ENCODE measurements at regions not wholly inside any gene's neighbourhood (a gene's known extent, or its start where the extent isn't known, plus 50 kb on each side); places are given as distances from the start of the nearest gene placed in this dataset.
A peak's percentile ranks its signal among the peaks of the same experiment; 100 is the strongest.

DNA sequence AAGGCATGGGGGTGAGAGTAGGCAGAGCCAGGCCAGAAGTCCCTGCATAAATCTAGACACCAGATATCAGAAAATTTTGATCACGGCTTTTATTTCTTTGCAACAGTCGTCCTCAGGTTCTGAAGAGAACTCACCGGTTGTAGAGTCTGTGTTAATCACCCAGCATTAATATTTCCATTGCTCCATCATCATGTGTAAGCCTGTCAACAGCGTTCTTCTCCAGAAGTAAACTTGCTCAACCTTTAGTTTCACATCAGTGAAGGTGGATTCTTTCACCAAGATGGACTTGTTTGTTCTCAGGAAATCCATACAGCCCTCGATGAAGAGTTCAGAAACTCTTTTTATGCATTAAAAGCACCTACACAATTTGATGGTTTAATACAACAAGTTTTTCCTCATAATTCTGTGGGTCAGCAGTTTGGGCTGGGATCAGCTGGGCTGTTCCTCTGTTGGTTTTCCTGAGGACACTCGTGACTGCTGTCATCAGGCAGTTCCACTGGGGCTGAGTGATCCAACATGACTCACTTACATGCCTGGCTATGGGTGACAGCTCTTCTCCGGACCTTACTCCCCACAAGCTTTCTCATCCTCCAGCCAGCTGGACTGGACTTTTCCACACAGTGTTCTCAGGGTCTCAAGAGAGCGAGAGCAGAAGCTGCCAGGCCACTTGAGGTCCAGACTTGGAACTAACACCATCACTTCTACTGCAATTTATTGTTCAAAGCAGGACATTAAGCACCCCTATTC is 303.4 kb downstream of the ZNF621 start:
- DNase-seq: peak; percentile 56

DNA sequence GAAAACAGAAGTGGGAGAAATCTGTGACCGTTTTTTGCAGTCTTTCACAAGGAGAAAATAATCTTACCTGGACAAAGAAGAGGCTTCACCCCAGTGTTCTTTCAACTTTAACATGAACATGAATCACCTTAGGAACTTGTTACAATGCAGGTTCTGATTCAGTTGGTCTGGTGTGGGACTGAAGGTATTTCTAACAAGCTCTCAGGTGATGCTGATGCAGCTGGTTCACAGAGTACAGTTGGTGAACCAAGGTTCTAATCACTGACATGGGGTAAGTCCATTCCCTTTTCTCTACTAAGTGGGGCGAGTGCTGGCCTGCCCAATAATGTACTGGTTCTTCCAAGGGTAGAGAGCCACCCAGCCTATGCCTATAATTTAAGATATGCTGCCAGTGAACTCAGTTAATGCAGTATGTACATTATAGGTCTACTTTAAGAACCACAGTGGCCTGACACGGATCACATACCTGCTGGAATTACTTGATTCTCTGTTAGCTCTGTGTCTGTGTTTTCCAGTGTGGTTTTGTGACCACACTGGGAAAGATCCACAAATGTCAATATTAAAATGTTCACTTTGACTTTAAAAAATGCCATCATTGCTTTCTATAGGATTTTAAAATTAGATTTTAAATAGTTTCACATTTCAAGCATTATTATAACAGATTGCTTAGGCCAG is 304.1 kb downstream of the ZNF621 start:
- DNase-seq: no peak

DNA sequence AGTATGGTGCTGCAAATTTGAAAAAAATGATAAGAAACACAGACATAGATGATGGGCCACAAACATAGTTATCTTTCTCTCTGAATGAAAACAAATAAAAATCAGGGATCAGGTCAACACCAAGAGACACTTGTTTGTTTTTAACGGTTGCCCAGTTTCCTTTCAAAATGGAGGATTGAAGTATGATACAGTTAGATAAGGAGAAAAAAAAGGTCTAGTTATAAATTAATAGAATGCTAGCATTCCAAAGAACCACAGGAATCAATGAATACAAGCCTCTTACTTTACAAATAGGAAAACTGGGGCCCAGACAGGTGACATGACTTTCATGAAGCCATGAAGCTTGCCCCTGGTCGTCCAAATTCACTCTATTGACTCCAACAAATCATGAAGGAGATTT is 305.1 kb downstream of the ZNF621 start:
- no peak for DNase-seq

DNA sequence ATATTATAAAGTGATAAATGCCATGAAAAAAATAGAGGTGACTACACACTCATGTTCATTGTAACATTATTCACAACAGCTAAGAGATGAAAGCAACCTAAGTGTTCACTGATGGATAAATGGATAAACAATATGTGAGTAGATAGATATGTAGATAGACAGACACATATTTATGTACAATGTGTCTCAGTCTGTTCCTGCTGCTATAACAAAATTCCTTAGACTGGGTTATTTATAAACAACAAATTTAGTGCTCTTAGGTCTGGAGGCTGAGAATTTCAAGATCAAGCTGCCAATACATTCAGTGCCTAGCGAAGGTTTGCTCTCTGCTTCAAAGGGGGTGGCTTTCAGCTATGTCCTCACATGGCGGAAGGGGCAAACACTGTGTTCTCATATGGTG is 312.5 kb downstream of the ZNF621 start:
- DNase-seq: no peak

DNA sequence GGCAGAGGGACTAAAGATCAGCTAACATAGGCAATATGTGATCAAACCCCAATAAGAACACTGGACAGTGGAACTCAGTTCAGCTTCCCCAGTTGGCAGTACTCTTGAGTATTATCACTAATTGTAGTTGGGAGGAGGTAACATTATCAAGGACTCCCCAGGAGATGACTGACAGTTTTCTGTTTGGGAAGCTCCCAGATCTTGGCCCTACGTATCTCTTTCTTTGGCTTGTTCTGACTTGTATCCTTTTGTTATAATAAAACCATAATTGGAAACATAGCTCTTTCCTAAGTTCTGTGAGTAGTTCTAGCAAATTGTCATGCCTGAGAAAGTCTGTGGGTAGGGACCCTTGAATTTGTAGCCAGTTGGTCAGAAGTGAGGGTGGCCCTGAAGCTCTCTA is 316.4 kb downstream of the ZNF621 start:
- no peak for DNase-seq

DNA sequence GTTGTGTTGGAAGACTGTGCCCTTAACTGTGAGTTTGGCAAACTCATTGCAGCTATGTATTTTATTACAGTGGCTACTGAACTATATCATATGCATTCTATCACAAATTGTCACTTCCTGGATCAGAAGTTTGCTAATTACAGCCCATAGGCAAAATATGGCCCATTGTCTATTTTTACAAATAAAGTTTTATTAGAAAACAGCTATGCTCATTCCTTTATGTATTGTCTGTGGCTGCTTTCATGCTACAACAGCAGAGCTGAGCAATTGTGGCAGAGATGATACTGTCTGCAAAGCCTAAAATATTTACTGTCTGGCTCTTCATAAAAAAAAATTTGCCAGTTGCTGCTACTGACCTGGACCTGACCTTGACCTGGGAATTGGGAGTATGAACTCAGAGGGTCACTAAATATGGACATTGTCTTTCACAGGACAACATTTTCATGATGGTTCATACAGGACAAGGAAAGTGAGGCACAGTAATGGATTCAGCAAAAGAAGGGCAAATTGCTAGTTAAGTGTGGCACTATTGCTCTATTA is 316.9 kb downstream of the ZNF621 start:
- DNase-seq: no peak

DNA sequence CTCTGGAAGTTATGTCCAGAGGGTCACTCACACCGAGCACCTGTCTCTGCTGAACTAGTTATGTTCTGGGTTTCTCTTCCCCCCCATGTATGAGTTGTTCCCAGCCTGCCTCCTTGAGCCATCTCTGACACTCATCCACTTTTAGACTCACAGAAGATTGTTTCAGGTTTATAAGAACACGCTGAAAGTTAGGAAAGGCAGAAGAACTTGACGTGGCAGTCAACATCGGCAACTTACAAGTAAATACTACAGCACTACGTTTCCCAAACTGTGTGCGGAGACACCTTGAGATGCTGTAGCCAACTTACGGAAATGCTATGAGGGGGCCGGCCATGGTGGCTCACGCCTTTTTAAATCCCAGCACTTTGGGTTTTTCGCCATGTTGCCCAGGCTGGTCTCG is 318.0 kb downstream of the ZNF621 start:
- no peak for DNase-seq

DNA sequence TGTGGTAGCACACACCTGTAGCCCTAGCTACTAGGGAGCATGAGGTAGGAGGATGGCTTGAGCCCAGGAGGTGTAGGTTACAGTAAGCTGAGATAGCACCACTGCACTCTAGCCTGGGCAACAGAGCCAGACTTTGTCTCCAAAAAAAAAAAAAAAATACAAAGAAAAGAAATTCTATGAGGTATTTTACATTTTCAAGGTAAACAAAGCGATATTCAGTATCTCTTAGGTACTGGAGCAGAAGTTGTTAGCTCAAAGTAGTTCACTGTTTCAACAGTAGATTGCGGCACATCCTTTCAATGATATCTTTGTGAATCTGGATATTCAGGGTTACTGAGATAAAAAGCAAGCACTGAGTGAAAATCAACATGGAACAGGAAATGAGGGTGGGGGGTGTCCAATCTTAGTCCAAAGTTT is 318.5 kb downstream of the ZNF621 start:
- no peak for DNase-seq

DNA sequence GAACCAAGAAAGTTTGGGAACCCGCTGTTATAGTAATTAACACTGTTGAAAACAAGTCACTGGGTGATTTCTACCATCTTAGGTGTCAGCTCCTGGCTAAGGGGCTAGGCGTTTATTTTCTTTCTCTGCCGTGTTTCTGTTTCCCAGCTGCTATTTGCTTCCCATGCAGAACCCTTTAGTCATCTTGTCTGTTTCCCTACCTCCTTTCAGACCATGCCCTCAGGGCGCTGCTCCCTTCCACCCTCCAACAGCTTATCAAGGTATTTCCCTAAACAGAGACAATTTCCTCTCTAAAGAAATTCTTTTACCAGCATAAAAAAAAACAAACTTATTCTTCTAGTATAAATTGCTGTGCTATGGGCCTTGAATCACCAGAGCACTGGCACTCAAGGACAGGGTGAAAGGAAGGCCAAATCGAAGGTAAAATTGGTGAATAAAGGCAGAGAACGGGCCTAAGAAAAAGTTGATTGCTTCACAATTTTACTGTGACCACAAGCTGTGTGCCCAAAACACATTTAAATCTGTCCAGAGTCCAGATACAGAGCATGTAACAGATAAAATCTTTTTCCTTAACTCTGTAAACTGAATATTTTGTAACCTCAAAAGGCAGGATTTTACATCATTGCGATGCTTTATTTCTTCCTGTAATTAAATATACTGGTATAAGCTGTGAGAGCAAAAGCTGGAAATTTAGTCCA is 319.2 kb downstream of the ZNF621 start:
- peak; percentile 95 for DNase-seq

DNA sequence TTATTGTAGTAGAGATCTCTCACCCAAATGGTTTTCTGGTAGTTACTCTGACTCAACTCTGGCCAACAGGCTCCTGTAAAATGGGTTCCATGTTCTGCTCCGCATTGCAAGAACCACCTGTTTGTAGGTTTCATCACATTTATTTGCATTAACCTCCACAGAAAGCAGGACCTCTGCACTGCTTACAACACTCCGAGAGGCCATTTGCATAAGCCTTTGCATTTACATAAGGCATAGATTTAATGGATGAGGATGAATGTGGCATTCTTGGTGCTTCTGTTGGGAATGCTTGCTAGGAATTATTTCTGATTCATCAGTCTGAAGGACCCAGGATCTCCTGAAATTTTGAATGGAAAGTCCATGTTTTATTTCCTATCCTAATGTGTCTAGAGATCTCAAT is 320.1 kb downstream of the ZNF621 start:
- DNase-seq: no peak

DNA sequence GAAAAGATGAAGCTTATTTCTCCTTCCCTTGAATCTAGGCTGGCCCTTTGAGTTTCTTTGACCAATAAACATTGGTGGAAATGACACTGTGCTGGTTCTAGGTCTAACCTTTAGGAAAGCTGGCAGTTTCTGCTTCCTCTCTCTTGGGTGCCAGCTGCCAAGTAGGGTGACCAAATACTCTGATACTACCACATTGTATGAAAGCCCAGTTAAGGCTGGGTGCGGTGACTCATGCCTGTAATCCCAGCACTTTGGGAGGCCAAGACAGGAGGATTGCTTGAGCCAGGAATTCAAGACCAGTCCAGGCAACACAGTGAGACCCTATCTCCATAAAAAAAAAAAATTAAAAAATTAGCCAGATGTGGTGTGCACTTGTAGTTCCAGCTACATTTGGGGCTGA is 320.7 kb downstream of the ZNF621 start:
- no peak for DNase-seq

DNA sequence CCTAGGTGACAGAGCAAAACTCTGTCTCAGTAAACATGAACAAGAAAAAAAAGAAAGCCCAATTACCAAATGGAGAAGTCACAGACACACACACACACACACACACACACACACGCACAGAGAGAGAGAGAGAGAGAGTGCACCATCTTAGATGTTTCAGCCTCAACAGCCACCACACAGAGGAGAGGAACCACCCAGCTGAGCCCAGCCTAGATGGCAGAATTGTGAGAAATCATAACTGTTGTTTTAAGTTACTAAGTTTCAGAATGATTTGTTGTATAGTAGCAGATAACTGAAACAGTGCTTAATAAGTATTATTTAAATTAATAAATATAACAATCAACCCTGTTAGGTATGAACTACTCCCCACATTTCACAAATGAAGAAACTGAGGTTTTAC is 321.2 kb downstream of the ZNF621 start:
- no peak for DNase-seq

DNA sequence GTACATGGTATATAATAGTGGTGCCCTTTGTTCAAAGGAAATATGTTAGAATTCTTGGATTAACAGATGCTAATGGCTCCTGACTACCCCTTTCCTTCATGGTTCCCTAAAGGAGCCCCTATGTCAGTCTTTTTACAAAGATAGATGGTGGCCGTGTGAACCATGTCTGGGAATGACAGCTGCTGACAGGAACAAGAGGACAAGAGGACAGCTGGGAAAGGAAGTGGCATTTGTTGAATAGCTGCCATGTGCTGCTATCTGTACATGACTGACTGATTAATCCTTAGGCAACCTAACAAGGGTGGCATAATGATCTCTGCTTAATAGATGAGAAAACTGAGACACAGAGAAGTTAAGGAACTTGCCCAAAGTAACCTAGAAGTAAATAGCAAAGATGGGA is 321.7 kb downstream of the ZNF621 start:
- no peak for DNase-seq

DNA sequence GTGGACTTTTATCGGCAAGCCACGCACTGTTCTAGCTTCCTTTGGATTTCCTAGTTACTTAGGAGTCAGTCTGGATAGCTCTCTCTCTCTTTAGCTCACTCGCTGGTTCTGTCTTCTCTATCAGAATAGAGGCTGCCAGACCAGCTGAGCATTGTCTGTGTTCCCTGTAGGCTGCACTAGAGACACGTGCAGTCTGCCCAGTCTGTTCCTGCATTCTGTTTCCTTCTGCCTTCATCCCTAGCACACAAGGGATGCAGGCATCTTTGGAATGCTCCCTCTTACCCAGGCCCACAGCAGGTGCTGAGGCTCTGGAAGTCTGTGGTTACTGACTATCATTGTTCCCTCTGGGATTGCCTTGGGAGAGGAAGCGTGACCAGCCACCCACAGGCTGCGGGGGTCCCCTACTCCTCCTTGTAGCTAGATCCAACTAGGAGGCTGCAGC is 322.8 kb downstream of the ZNF621 start:
- peak; percentile 97 for DNase-seq

DNA sequence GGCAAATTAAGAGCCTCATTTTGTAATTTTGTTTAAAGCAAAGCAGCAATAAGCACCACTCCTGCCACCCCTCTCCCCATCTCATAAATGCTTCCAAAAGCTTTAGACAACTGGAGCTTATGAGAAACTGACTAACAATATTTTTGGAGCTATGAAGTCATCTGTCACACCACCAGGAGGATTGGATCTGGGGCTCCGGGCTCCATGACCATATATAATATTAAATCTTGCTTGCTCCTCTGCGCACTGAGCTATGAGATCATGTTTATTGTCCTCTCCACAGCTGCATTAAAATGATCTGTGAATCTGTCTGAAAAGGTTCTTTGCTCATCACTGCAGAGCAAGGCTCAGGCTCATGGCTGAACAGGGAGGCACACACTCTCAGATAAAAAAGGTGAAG is 323.7 kb downstream of the ZNF621 start:
- no peak for DNase-seq

DNA sequence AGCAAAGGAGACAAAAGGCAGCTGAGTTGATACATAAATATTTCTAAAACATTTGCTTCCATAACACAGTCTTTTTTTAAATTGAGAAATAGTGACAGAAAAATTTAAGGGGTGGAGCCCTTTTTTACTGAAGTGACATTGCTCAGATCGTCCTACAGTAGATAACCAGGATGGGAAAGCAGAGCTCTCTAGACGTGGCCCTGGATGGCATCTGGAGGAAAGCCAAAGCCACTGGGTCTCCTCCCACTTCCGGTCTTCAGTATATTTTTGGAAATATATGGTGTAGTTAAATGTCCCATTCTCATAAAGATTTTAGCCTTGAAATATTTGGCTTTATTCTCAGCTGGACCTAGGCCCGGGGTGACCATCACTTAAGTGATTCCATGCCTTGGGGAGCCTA is 326.1 kb downstream of the ZNF621 start:
- no peak for DNase-seq

DNA sequence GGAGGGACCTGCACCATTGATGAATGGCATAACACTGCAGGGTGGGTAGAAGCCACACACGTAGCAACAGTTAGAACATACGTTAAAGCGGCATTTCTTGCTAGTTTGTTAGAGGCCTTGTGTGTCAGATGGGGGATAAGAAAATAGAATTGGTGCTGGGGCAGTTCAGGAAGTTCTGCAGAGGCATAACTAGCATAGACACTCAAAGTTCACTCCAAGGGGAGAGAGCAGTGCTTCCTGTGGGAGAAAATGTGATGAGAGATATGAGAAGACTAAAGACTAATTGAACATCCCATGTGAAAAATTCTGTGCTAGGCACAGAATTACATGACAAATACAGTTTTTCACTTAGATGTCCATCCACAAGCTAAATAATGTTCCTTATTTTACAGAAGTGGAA is 327.1 kb downstream of the ZNF621 start:
- DNase-seq: no peak

DNA sequence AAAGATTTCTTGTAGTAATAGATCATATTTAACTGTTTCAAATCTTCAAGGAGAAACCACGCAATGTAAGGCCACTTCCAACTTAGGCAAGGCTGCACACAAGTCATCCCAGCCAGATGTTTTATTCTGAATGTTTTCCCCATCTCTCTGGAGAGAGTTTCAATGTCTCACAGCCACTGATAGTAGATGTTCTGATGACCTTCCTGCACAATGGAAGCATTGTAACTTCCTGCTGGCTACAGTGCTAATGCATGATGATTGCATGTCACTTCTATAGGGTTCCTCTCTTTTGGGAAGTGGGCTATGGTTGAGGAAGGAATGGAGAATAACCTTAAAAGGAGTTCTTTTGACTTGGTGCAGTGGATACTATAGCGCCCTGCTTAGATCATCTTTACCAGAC is 328.0 kb downstream of the ZNF621 start:
- DNase-seq: no peak

DNA sequence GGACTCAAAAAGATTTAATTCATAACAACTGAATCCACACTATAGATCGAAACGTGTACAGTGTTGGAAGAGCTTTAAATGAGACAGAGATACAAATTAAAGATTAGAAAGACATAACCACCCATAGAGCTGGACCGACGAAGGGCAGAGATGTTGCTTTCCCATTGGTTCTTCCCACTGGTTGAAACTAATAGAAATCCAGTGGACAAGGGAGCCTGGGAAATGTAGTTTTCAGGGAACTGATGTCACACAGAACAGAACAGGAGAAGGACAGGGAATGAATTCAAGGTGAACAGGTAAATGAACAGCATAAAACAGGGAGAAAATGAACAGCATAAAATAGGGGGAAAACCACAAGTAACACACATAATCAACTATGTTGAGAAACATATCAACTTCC is 328.7 kb downstream of the ZNF621 start:
- no peak for DNase-seq

DNA sequence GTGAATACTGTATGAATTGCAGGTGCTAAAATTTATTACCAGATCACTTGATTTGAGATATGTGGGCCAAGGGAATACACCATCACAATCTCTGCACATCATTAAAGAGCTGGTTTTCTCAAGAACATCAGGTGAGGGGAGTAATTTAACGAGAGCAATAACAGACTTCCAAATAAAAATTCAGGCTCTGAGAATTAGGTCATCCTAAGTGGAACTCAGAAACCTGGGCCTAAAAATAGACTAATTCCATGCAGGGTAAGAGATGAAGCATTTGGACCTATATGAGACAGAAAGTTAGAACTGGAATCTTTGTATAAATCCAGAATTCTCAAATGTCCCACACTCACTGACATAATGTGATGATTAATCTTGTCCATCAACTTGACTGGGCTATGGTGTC is 331.1 kb downstream of the ZNF621 start:
- no peak for DNase-seq

DNA sequence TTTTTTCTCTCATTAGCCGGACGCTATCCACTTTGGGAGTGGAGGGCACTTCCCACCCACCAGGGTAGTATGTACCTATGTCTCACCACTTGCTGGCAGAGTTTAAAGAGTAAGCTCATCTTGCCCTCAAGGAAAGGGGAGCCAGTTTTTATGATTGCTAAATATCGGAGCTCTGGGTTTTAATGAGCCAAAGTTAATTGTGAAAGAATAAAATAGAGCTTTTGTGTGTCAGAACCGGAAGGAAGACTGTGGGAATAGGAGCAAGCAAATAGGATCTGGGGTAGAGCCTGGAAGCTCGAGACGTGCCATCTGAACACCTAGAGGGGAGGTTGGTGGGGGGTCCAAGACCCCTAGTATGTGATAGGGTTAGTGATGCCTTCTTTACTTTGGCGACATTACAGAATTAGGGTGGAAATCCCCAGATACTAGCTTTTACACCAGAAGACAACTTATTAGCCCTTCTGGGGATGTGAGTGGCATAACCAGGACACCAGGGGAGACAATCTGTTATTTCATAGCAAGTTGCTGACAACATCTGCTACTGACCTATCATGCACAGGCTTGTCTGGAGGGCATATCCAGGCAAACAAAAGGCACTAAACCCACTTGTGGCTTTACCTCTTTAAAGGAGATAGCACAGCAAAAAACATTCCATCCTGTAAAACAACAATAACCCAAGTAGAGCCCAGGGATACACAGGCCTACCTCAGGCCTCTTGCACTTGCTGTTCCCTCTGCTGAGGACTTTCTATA is 333.8 kb downstream of the ZNF621 start:
- DNase-seq: no peak

DNA sequence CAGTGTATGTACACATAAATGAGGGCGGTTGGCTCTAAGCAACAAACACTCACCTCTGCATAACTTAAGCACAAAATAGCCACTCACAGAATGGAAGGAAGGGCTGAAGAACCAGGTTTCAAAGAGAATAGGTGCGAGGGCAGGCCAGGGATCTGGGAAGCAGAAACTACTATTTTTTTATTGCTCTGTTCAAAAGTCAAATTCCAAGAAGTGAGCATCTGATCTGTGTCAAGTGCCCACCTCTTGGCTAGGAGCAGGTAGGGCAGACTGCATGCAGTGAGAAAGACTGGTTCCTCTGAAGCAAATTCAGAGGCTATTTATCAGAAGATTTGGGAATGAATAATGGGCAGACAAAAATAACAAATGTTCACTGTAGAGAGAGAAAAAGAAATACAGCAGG is 336.4 kb upstream of the CTNNB1 start:
- DNase-seq: no peak

DNA sequence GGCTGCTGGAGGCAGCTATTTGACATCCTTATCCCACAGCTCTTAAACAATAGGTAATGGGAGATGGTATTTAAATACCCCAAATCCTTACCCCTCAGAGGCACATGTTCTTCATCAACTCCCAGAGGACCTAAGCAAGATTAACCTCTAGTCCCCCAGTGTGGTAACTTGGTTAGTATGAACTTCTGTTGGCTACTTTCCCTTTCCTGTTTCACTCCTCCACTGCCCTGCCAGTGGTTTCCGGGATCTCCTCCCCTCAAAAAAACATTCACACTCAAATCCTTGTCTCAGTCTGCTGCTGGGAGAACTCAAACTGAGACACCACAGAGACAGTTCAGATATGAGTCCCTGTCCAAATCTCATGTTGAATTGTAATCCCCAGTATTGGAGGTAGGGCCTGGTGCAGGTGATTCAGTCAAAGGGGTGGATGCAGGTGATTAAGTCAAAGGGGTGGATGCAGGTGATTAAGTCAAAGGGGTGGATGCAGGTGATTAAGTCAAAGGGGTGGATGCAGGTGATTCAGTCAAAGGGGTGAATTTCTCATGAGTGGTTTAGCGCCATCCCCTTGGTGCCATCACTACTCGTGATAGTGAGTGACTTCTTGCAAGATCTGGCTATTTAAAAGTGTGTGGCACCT is 335.0 kb upstream of the CTNNB1 start:
- no peak for DNase-seq

Data from islet precursor cell (in vitro differentiated cells).